KG1 (cell line): ENCODE measurements at regions not wholly inside any gene's neighbourhood (a gene's known extent, or its start where the extent isn't known, plus 50 kb on each side); places are given as distances from the start of the nearest gene placed in this dataset.
"Not testable (repeated sequence)": the region's sequence is repeated elsewhere in the genome, so short reads cannot be mapped to it uniquely, and the experiment has no call there.

Experiments
- DNase-seq: peaks from one replicate; lab custom pipeline; 2025; lab: John Stamatoyannopoulos, UW

DNA sequence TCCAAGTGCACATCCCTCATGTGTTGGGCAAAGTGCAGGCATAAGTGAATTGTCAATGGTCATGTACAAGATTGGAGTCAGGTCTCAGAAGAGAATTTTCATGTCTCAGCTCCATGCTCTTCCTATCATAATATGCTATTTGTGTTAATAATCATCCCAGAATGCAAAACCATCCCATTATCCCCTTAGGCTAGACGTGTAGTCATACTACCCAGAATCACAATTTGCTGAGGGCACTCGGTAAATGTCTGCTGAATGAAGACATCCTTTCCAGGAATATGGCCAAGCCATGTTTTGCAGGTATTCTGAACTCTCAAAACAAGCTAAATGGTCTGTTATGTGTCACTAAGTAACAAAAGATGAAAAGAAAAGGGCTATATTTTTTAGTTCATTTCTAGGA is 263.8 kb downstream of the RAD51AP2 start:
- no peak for DNase-seq

DNA sequence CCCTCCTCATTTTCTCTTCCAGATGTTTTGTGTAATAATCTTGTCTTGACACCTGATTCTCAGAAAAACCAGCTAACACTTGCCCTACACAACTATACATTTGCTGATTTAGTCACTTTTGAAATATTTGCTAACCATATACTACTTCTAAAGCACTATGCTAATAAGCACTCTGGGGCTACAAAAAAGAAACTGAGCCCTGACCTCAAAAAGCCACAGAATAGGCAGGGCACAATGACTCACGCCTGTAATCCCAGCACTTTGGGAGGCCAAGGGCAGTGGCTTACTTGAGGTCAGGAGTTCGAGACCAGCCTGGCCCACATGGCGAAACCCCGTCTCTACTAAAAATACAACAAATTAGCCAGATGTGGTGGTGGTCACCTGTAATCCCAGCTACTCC is 266.0 kb downstream of the RAD51AP2 start:
- no peak for DNase-seq

DNA sequence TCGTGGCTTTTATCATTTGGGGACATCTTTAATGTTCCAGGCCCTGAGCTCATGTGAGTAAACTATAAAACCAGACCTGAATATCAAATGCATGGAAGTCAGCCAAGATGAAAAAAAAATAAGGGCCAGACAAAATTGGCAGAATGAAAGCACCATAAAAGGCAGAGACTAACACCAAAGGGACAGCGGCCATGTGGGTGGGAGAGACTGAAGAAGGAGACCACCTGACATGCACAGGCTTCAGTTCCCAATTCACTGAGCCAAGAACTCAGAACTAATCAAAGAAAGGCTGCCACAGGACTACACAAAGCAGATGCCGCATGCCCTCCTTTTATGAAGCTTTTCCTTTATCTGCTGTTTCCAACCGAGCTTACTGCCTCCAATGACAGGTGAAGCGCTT is 267.1 kb downstream of the RAD51AP2 start:
- no peak for DNase-seq

DNA sequence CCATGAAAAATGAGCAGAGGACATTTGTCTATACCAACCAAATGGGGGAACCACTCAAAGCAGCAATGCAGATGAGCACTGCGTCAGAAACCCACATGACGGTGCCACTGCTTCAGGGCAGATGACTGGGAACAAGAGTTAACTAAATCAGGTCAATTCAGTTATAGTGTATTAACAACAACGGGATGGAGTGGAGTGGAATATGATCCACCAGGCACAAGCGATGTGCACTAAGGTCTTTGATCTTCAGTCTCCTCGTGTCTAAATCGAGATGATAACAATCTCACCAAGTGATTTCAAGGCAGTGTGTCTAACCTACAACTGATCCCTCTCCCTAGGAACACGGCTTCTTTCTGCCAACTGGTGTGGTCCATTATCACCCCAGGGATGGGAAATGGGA is 269.0 kb downstream of the RAD51AP2 start:
- DNase-seq, result no peak

GRCh38 chr2:17245906-17246305 is 272.3 kb downstream of the RAD51AP2 start:
- no peak for DNase-seq

GRCh38 chr2:17242813-17243485 is 275.3 kb downstream of the RAD51AP2 start:
- no peak for DNase-seq

- no peak for DNase-seq
These were observed 278.7 kb downstream of the RAD51AP2 start for GRCh38 chr2:17239550-17239949.

DNA sequence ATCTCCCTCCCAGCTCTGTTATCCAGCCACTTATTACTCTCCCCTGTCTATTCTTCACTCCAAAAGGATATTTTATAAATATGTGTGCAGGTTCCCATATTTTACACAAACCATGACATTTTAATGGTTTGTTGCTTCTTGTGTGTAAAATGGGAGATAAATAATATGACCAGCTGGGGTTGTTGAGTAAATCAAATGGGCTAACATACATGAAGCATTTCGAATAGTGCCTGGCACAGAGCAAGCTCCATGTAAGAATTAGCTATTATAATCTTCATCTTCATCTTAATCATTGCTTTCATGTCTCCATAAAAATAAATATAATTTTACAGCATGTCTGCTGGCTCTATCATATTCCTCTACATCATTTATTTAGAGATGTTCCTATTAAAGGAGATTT is 283.1 kb downstream of the RAD51AP2 start:
- no peak for DNase-seq

DNA sequence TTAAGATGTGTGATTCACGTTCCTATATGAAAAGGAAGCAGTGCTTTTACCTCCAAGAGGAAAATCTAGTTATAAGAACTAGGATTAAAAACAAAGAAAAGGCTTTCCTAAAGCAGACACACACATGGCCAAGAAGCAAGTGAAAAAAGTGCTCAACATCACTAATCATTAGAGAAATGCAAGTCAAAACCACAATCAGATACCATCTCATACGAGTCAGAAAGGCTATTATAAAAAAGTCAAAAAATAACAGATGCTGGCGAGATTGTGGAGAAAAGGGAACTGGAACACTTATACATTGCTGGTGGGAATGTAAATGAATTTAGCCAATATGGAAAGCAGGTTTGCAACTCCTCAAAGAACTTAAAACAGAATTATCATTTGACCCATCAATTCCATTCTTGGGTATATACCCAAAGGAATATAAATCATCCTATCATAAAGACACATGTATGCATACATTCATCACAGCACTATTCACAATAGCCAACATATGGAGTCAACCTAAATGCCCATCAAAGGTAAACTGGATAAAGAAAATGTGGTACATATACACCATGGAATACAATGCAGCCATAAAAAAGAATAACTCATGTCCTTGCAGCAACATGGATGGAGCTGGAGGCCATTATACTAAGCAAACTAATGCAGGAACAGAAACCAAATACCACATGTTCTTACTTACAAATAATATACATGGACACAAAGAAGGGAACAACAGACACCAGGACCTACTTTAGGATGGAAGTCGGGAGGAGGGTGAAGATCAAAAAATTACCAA is 285.3 kb downstream of the RAD51AP2 start:
- DNase-seq, result no peak

DNA sequence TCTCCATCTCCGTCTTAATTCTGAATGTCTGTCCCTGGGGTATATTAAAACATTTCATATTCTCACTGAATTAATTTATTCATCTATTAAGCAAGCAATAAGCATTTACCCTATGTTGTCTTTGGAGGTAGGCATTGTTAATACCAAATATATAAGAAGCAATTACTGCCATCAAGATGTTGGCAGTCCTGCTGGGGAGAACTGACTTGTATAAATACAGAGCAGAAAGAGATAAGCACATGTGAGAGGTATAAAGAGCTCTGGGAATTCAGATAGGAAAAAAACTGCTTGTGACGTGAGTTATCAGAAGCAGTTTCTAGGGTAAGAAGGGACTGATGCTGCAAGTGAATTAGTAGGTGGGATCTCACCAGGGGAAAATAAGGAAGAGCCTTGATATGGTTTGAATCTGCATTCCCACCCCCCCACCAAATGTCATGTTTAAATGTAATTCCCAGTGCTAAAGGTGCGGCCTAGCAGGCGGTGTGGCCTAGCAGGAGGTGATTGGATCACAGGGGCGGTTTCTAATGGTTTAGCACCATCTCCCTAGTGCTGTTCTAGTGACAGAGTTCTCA is 286.8 kb downstream of the RAD51AP2 start:
- no peak for DNase-seq

GRCh38 chr2:17229414-17229813 is 288.8 kb downstream of the RAD51AP2 start:
- no peak for DNase-seq

- no peak for DNase-seq
These were observed 289.8 kb downstream of the RAD51AP2 start for GRCh38 chr2:17228461-17228860.

DNA sequence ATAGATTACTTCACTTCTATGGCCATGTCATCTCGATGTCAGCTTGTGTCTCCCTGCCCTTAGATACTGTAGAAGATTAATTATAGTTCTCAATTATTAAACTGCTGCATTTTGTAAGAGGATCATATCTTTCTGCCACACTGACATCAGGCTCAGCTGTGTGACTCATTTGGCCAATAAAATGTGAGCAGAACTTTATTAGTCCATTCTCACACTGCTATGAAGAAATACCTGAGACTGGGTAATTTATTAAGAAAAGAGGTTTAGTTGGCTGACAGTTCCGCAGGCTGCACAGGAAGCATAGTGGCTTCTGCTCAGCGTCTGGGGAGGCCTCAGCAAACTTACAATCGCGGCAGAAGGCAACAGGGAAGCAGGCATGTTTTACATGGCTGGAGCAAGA is 290.4 kb downstream of the RAD51AP2 start:
- no peak for DNase-seq

DNA sequence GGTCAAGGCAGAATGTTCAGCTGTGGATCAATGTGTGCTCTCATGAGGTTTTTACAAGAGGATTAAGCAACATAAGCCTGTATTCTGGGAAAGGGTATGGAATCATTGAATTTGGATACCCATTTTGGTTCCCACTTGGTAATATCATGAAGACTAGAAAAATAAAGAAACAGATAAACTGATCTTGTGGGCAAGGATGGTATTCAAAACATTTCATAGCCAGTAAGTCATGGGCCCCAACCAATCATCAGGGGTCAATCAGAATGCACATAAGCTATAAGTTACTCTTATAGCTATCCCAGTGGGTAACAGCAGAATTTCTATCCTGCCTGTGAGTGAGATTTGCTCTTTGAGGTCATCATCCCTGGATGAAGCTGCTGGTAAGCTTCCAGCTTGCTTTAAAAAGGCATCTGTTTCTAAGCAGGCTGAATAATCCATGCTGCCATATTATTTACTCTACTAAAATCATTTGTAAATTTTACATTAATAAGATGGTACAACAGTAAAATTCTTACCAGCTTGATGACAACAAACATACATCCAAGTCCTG is 291.2 kb downstream of the RAD51AP2 start:
- no peak for DNase-seq

DNA sequence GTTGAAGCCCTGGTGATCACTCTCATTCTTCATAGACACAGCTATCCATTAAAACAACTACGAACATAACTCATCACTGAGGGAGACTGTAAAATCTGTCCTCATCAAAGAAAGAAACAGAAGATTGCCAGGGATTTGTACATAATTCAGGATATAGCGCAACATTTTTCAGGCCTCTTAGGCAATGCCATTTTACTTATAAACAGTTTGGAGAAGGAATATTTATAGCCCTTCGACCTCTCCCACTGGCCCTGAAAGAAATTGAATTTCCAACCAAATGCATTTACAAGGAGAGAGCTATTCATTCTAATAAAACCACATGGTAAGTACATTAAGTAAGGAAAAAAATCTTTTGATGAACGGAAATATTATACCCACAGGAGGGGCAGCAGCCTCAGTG is 295.0 kb downstream of the RAD51AP2 start:
- no peak for DNase-seq

DNA sequence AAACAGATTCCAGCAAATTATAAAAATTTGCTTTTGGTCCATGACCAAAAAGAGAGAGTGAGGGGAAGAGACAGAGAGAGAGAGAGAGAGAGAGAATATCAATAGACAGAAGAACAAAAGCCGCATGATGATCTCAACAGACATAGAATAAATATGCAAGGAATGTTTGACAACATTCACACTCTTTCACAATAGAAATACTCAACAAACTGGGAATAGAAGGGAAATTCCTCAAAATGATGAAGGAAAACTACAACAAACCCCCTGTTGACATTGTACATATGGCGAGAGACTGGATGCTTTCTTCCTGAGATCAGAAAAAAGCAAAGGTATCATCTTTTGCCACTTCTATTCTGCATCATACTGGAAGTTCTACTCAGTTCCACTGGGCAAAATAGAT is 309.7 kb downstream of the RAD51AP2 start:
- DNase-seq, result no peak

DNA sequence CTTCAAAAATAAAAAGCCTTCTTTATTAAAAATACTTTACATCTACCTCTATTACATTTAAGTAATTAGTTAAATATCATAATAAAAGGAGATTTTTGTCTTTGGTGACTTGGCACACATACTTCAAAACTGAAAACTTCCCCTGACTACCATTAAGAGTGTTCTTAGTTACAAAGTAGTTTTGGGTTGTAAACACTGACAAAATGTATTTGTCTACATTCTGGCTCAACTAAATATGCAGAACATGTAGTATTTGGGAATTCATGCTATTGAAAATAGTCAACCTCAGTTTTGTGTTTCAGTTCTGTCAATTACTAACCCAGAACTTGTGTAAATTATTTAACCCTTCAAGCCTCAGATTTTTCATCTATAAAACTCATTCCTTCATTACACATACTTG is 311.5 kb downstream of the RAD51AP2 start:
- DNase-seq, result no peak

GRCh38 chr2:17204214-17204613 is 314.0 kb downstream of the RAD51AP2 start:
- not testable (repeated sequence) for DNase-seq

DNA sequence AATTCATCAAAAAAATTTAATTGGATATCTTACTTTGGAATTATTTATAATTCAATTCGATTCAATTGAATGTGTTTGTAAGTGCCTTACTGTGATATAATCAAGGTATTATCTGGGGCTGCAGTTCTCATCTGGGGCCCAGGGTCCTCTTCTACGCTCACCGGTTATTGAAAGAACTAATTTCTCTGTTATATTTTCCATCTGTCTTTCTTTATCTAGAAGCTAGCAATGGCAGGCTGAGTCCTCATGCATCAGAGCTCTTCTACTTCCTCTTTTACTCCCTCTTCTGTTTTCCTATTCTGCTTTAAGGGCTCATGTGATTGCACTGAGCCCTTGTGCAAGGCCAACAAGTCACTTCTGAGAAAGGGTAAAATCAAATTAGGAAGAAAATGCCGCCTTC is 315.6 kb downstream of the RAD51AP2 start:
- DNase-seq, result not testable (repeated sequence)

DNA sequence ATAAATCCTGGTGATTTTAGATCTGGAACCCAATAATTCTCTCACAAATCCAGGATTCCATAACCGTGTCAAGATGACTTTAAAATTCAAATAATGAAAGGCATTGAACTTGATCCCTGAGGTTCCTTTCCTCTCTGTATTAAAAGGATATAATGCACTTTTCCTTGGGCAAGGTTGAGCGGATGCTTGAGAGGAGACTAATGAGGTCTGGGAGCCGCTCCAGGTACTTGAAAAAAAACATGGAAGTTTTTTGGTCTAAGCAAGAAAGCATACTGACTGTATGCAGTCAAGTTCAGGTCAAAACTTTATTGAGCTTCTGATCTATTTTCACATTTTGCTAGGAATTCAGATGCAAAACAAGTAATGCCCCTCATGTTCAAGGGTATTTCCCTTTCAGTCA is 318.5 kb downstream of the RAD51AP2 start:
- DNase-seq, result no peak

GRCh38 chr2:17196380-17196779 is 321.9 kb downstream of the RAD51AP2 start:
- no peak for DNase-seq

DNA sequence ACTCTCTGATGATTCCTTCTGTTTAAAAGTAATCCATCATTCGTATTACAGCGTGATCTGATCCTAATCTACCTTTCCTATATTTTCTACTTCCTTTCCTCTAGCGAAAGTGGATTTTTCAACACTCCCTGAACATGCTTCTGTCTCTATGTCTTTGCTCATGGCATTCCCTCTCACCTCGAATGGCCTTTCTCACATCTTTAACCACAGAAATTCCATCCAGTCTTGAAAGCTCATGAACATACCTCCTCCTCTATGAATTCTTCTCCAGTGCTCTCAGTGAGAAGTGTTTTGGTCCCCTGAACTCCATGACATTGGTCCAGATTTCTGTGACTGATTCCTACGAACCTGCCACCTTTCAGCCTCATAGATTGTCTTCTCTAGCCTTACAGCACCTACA is 323.2 kb downstream of the RAD51AP2 start:
- DNase-seq, result no peak

DNA sequence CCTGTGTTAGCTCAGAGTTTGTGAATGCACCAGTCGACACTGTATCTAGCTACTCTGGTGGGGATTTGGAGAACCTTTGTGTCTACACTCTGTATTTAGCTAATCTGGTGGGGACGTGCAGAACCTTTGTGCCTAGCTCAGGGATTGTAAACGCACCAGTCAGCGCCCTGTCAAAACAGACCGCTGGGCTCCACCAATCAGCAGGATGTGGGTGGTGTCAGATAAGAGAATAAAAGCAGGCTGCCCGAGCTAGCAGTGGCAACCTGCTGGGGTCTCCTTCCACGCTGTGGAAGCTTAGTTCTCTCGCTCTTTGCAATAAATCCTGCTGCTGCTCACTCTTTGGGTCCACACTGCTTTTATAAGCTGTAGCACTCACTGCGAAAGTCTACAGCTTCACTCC is 324.2 kb downstream of the RAD51AP2 start:
- DNase-seq, result no peak
